ENCODE measurements at regions not wholly inside any gene's neighbourhood (a gene's known extent, or its start where the extent isn't known, plus 50 kb on each side); places are given as distances from the start of the nearest gene placed in this dataset.

DNA sequence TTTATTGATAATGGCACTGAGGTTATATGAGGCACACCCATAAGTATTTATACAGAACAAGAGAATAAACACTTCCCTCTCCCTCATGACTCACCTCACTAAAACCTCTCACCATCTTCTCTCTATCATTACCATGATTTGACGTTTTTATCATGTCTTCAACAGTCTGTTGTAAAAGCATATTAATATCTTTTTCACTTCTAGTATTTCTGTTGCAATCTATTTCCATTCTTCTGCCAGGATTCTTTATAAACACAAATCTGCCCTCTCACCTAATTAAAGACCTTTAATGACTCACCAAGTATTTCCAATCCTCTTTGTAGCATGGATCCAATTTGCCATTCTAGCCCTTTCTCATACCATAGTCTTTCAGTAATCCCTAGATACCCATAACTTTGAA is 527.7 kb downstream of the SLC16A7 start (continued):
- TF ChIP-seq SMAD4 (CRISPR knock-in tag; IDR thresholded peaks at IDR 0.05) (no peak), SP1 (CRISPR knock-in tag; conservative IDR thresholded peaks at IDR 0.05) (no peak), FOXK1 (CRISPR knock-in tag; IDR thresholded peaks at IDR 0.05) (no peak), ZNF317 (CRISPR knock-in tag; IDR thresholded peaks at IDR 0.05; ENCODE audit: borderline replicate concordance, low read depth) (no peak)
- TF ChIP-seq, protein P1, sequence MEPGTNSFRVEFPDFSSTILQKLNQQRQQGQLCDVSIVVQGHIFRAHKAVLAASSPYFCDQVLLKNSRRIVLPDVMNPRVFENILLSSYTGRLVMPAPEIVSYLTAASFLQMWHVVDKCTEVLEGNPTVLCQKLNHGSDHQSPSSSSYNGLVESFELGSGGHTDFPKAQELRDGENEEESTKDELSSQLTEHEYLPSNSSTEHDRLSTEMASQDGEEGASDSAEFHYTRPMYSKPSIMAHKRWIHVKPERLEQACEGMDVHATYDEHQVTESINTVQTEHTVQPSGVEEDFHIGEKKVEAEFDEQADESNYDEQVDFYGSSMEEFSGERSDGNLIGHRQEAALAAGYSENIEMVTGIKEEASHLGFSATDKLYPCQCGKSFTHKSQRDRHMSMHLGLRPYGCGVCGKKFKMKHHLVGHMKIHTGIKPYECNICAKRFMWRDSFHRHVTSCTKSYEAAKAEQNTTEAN (CRISPR knock-in tag; IDR thresholded peaks at IDR 0.05): no peak

DNA sequence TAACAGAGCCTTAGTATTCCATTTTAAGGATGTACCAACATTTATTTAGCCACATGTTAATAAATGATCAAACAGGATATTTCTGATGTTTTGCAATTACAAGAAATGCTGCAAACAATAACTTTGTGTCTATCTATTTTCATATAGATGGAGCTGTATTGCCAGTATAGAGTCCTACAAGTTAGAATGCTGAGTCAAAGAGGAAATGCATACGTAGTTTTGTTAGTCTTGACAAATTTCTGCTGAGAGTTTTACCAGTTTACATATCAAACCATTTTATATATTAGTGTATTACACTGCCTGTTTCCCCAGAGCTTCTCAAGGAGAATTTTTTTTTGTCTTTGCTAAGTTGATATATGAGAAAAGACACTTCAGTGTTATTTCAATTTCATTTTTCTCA is 541.7 kb downstream of the SLC16A7 start:
- H3K36me3 Mint-ChIP-seq: no peaks in the 10 kb centered on the region
- no peak overlapping the region for H3K4me3 Mint-ChIP-seq
- no peaks in the 10 kb centered on the region for H3K9me3 Mint-ChIP-seq
- no peak for ATAC-seq
- peaks cover 5% of the 10 kb centered on the region for H3K4me1 Mint-ChIP-seq
- H3K27me3 Mint-ChIP-seq (ENCODE audit: low read depth): no peaks in the 10 kb centered on the region
- no peak overlapping the region for H3K27ac Mint-ChIP-seq
- TF ChIP-seq, protein P2, sequence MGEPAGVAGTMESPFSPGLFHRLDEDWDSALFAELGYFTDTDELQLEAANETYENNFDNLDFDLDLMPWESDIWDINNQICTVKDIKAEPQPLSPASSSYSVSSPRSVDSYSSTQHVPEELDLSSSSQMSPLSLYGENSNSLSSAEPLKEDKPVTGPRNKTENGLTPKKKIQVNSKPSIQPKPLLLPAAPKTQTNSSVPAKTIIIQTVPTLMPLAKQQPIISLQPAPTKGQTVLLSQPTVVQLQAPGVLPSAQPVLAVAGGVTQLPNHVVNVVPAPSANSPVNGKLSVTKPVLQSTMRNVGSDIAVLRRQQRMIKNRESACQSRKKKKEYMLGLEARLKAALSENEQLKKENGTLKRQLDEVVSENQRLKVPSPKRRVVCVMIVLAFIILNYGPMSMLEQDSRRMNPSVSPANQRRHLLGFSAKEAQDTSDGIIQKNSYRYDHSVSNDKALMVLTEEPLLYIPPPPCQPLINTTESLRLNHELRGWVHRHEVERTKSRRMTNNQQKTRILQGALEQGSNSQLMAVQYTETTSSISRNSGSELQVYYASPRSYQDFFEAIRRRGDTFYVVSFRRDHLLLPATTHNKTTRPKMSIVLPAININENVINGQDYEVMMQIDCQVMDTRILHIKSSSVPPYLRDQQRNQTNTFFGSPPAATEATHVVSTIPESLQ (CRISPR knock-in tag; IDR thresholded peaks at IDR 0.05): no peak
- TF ChIP-seq CREM (CRISPR knock-in tag; IDR thresholded peaks at IDR 0.05) (no peak), ZNF423 (CRISPR knock-in tag; IDR thresholded peaks at IDR 0.05) (no peak), GTF2I (CRISPR knock-in tag; conservative IDR thresholded peaks at IDR 0.05) (no peak), ZBTB21 (CRISPR knock-in tag; IDR thresholded peaks at IDR 0.05; ENCODE audit: borderline replicate concordance) (no peak)
- TF ChIP-seq, protein P3, sequence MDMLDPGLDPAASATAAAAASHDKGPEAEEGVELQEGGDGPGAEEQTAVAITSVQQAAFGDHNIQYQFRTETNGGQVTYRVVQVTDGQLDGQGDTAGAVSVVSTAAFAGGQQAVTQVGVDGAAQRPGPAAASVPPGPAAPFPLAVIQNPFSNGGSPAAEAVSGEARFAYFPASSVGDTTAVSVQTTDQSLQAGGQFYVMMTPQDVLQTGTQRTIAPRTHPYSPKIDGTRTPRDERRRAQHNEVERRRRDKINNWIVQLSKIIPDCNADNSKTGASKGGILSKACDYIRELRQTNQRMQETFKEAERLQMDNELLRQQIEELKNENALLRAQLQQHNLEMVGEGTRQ (CRISPR knock-in tag; IDR thresholded peaks at IDR 0.05): no peak
- TF ChIP-seq, protein P4, sequence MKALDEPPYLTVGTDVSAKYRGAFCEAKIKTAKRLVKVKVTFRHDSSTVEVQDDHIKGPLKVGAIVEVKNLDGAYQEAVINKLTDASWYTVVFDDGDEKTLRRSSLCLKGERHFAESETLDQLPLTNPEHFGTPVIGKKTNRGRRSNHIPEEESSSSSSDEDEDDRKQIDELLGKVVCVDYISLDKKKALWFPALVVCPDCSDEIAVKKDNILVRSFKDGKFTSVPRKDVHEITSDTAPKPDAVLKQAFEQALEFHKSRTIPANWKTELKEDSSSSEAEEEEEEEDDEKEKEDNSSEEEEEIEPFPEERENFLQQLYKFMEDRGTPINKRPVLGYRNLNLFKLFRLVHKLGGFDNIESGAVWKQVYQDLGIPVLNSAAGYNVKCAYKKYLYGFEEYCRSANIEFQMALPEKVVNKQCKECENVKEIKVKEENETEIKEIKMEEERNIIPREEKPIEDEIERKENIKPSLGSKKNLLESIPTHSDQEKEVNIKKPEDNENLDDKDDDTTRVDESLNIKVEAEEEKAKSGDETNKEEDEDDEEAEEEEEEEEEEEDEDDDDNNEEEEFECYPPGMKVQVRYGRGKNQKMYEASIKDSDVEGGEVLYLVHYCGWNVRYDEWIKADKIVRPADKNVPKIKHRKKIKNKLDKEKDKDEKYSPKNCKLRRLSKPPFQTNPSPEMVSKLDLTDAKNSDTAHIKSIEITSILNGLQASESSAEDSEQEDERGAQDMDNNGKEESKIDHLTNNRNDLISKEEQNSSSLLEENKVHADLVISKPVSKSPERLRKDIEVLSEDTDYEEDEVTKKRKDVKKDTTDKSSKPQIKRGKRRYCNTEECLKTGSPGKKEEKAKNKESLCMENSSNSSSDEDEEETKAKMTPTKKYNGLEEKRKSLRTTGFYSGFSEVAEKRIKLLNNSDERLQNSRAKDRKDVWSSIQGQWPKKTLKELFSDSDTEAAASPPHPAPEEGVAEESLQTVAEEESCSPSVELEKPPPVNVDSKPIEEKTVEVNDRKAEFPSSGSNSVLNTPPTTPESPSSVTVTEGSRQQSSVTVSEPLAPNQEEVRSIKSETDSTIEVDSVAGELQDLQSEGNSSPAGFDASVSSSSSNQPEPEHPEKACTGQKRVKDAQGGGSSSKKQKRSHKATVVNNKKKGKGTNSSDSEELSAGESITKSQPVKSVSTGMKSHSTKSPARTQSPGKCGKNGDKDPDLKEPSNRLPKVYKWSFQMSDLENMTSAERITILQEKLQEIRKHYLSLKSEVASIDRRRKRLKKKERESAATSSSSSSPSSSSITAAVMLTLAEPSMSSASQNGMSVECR (CRISPR knock-in tag; IDR thresholded peaks at IDR 0.05; ENCODE audit: borderline replicate concordance): no peak
- TF ChIP-seq, protein P5, sequence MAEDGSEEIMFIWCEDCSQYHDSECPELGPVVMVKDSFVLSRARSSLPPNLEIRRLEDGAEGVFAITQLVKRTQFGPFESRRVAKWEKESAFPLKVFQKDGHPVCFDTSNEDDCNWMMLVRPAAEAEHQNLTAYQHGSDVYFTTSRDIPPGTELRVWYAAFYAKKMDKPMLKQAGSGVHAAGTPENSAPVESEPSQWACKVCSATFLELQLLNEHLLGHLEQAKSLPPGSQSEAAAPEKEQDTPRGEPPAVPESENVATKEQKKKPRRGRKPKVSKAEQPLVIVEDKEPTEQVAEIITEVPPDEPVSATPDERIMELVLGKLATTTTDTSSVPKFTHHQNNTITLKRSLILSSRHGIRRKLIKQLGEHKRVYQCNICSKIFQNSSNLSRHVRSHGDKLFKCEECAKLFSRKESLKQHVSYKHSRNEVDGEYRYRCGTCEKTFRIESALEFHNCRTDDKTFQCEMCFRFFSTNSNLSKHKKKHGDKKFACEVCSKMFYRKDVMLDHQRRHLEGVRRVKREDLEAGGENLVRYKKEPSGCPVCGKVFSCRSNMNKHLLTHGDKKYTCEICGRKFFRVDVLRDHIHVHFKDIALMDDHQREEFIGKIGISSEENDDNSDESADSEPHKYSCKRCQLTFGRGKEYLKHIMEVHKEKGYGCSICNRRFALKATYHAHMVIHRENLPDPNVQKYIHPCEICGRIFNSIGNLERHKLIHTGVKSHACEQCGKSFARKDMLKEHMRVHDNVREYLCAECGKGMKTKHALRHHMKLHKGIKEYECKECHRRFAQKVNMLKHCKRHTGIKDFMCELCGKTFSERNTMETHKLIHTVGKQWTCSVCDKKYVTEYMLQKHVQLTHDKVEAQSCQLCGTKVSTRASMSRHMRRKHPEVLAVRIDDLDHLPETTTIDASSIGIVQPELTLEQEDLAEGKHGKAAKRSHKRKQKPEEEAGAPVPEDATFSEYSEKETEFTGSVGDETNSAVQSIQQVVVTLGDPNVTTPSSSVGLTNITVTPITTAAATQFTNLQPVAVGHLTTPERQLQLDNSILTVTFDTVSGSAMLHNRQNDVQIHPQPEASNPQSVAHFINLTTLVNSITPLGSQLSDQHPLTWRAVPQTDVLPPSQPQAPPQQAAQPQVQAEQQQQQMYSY (CRISPR knock-in tag; IDR thresholded peaks at IDR 0.05): no peak
- POLR2A ChIA-PET: no interaction called here
- DNase-seq (ENCODE audit: low spot score): no peak
- CTCF ChIA-PET: no interaction called here
